Prostate gland (tissue), 2 donors: ENCODE measurements at regions not wholly inside any gene's neighbourhood (a gene's known extent, or its start where the extent isn't known, plus 50 kb on each side); places are given as distances from the start of the nearest gene placed in this dataset.

Experiments
- DNase-seq: peaks from one replicate; pipeline ENCODE4 v3.0.0-alpha.2; 2019; ENCODE audit warnings: low spot score
- H3K27ac ChIP-seq, 2 donors: fragments of 200-600 bp; sonication (generic); 2 replicates each; pipeline ENCODE4 v1.5.1; 2017 to 2019
- H3K27me3 ChIP-seq: fragments of 200-600 bp; sonication (generic); replicated peaks from 2 replicates; pipeline ENCODE4 v1.5.1; 2019; ENCODE audit not compliant: insufficient read depth
- H3K36me3 ChIP-seq, 2 donors: fragments of 200-600 bp; sonication (generic); 1 replicate in 1 of 2; 2 replicates in 1 of 2; pipeline versions ENCODE4 v1.5.1 to v1.8.1; 2017 to 2019
- H3K4me1 ChIP-seq: fragments of 200-600 bp; sonication (generic); replicated peaks from 2 replicates; pipeline ENCODE4 v1.5.1; 2019
- H3K4me3 ChIP-seq, 2 donors: fragments of 200-600 bp; sonication (generic); 2 replicates each; pipeline ENCODE4 v1.5.1; 2017 to 2019
- H3K9me3 ChIP-seq: fragments of 200-600 bp; sonication (generic); 2 replicates; pipeline ENCODE4 v1.5.1; 2017
- POLR2A ChIP-seq: fragments of 450-650 bp; IDR thresholded peaks from one replicate; pipeline ENCODE4 v1.6.1; 2016; ENCODE audit warnings: antibody characterized with exemption, mild to moderate bottlenecking
- POLR2AphosphoS5 ChIP-seq: sonication (generic); formaldehyde crosslinking; IDR thresholded peaks from one replicate; pipeline ENCODE4 v1.6.1; 2017; ENCODE audit warnings: antibody characterized with exemption
- WGBS: methylation state at CpG from one replicate; pipeline ENCODE4 v1.1.5; 2018; 5-methylcytosine and 5-hydroxymethylcytosine counted together
- intact Hi-C: fragments of 100-400 bp; cut with DNase I; formaldehyde crosslinking; loops from one replicate; pipeline ENCODE4 v1.14.2; 2022
- TF ChIP-seq, protein P1 (sequence below), 4 experiments: fragments of 200-600 bp in 2 of 4; fragments of 450-650 bp in 2 of 4; sonication (generic) in 2 of 4; IDR thresholded peaks; 1 replicate in 3 of 4; 2 replicates in 1 of 4; pipeline ENCODE4 v1.5.1; 2016 to 2019; ENCODE audit warnings: antibody characterized with exemption in 4 of 4, mild to moderate bottlenecking in 2 of 4, moderate library complexity in 2 of 4

DNA sequence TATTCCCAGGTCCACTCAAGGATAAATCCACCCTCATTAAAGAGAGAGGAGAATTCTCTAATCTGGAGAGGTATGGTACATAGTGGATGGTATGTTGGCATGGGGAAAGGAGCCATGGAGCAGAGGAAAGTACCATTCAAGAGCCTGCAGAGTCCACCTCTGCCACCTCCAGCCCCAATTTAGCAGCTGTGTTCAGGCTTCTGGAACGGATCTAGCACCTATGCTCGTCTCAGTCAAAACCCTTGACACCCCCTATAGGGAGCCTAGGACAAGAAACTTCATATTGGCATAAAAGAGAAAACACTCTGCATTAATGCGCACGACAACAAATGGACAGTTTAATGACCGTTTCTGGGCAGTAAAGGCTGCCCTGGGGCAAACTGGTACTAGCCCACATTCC, 161.1 kb upstream of the FAM78B start:
- H3K4me3 ChIP-seq = no peak overlapping the region
- H3K9me3 ChIP-seq = no peaks in the 10 kb centered on the region
- no peak overlapping the region for H3K27ac ChIP-seq
- H3K27me3 ChIP-seq = no peaks in the 10 kb centered on the region
- TF ChIP-seq POLR2AphosphoS5 = no peak
- TF ChIP-seq, protein P1, sequence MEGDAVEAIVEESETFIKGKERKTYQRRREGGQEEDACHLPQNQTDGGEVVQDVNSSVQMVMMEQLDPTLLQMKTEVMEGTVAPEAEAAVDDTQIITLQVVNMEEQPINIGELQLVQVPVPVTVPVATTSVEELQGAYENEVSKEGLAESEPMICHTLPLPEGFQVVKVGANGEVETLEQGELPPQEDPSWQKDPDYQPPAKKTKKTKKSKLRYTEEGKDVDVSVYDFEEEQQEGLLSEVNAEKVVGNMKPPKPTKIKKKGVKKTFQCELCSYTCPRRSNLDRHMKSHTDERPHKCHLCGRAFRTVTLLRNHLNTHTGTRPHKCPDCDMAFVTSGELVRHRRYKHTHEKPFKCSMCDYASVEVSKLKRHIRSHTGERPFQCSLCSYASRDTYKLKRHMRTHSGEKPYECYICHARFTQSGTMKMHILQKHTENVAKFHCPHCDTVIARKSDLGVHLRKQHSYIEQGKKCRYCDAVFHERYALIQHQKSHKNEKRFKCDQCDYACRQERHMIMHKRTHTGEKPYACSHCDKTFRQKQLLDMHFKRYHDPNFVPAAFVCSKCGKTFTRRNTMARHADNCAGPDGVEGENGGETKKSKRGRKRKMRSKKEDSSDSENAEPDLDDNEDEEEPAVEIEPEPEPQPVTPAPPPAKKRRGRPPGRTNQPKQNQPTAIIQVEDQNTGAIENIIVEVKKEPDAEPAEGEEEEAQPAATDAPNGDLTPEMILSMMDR (IDR thresholded peaks at IDR 0.05) = no peak
- no peak for TF ChIP-seq POLR2A
- intact Hi-C loops = no loop called here
- H3K36me3 ChIP-seq = no peaks in the 10 kb centered on the region
- 52% methylated on average over 5 of the region's 5 CpGs for WGBS
- no peak for DNase-seq
- H3K4me1 ChIP-seq = no peaks in the 10 kb centered on the region

DNA sequence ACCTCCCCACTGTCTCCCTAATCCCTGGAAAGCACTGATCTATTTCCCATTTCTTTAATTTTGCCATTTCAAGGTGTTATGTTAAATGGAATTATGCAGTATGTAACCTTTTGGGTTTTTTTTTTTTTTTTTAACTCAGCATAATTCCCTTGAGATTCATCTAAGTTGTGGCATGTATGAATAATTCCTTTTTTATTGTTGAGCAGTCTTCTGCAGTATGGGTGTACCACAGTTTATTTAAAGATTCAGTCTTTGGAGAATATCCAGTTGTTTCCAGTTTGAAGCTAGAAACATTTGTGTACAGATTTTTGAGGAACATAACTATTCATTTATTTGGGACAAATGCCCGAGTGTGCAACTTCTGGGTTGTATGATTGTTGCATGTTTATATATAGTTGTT, 162.2 kb upstream of the FAM78B start:
- no peaks in the 10 kb centered on the region for H3K27me3 ChIP-seq
- intact Hi-C loops = no loop called here
- no peak overlapping the region for H3K27ac ChIP-seq
- TF ChIP-seq POLR2A = no peak
- TF ChIP-seq POLR2AphosphoS5 = no peak
- TF ChIP-seq, protein P1 (IDR thresholded peaks at IDR 0.05) = no peak
- no peak overlapping the region for H3K4me3 ChIP-seq
- DNase-seq = no peak
- H3K4me1 ChIP-seq = no peaks in the 10 kb centered on the region
- WGBS = 85% methylated on average over 1 of the region's 1 CpG
- H3K9me3 ChIP-seq = no peaks in the 10 kb centered on the region
- H3K36me3 ChIP-seq = no peaks in the 10 kb centered on the region

DNA sequence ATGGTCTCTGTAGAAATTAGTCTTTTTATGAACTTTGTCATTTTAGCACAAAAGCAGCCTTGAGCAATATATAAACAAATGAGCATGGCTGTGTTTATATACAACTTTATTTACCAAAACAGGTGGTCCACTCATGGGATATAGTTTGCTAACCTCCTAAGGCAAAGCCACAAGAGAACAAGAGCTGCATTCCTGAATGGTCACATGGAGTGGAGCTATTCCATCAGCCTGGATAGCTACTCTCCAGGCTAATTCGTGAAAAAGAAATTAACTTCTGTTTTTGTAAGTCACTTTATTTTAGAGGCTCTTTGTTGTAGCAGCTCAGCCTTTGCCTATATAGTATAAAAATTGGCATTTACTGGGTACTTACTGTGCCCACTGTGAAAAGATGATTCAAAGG, 163.3 kb upstream of the FAM78B start:
- no peaks in the 10 kb centered on the region for H3K27me3 ChIP-seq
- no peak for DNase-seq
- H3K4me1 ChIP-seq = no peaks in the 10 kb centered on the region
- no peaks in the 10 kb centered on the region for H3K9me3 ChIP-seq
- WGBS = 63% methylated on average over 1 of the region's 1 CpG
- no peaks in the 10 kb centered on the region for H3K36me3 ChIP-seq
- intact Hi-C loops = no loop called here
- TF ChIP-seq POLR2AphosphoS5 = no peak
- TF ChIP-seq, protein P1 (IDR thresholded peaks at IDR 0.05) = no peak
- no peak for TF ChIP-seq POLR2A
- no peak overlapping the region for H3K4me3 ChIP-seq
- no peak overlapping the region for H3K27ac ChIP-seq

DNA sequence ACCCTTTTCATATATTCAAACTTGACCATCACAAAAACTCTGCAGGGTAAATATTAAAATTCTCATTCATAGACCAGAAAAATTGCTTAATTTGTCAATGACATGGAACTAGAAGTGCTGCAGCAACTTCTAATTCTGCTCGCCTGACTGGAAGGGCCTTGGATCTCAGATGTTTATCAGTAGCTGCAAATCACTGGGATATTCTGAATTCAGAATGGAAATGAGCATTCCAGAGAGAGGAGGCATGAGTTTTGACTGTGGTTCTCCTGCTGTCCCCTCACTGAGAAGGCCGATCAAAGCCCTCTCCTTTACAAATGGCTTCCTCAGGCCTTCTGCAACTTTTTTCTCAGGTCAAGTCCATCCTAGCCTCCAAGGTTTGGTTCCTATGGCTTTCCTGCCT, 171.3 kb upstream of the FAM78B start:
- Histone ChIP-seq H3K4me3 (no peak overlapping the region), H3K27me3 (no peaks in the 10 kb centered on the region), H3K4me1 (no peaks in the 10 kb centered on the region), H3K27ac (no peak overlapping the region), H3K36me3 (no peaks in the 10 kb centered on the region), H3K9me3 (no peaks in the 10 kb centered on the region)
- no peak for DNase-seq
- TF ChIP-seq POLR2AphosphoS5 (no peak), POLR2A (no peak)
- TF ChIP-seq, protein P1 (IDR thresholded peaks at IDR 0.05) = no peak
- intact Hi-C loops = no loop called here
- 83% methylated on average over 2 of the region's 2 CpGs for WGBS

GRCh38 chr1:166340709-166341108, 173.9 kb upstream of the FAM78B start:
- no peaks in the 10 kb centered on the region for H3K4me1 ChIP-seq
- H3K9me3 ChIP-seq = no peaks in the 10 kb centered on the region
- intact Hi-C loops = no loop called here
- H3K27me3 ChIP-seq = no peaks in the 10 kb centered on the region
- no peak overlapping the region for H3K27ac ChIP-seq
- DNase-seq = no peak
- no peak overlapping the region for H3K4me3 ChIP-seq
- no peak for TF ChIP-seq POLR2AphosphoS5
- TF ChIP-seq, protein P1 (IDR thresholded peaks at IDR 0.05) = no peak
- no peak for TF ChIP-seq POLR2A
- no peaks in the 10 kb centered on the region for H3K36me3 ChIP-seq
